ENCODE measurements at regions not wholly inside any gene's neighbourhood (a gene's known extent, or its start where the extent isn't known, plus 50 kb on each side); places are given as distances from the start of the nearest gene placed in this dataset.
"Not testable (repeated sequence)": the region's sequence is repeated elsewhere in the genome, so short reads cannot be mapped to it uniquely, and the experiment has no call there.

DNA sequence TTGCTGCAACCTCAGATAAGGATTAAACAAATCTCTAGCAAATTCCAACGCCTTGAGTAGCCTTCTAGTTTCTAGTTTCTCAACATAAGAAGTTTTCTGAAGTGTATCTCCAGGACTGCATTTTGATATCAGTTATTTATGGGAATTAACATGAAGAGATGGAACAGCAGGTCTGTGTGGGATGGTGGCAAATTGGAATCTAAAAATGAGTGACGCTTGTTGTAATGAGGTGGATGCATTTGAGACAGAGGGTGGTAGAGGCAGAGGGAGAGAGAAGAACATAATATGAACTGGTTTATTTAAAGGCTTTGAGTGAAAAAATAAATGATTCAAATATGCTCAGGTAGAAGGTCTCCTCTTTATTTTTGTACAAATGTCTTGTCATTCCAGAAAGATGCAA, 446.8 kb upstream of the GCFC2 start:
- 93% methylated on average over 2 of the region's 2 CpGs; no CpG with 5 or more reads in 1 of the 2 experiments for WGBS, 2 experiments (ENCODE audit: insufficient coverage in 1 of 2, insufficient read length in 1 of 2)
- Histone ChIP-seq H3K9ac (ENCODE audit: extremely low read depth, low read length, poor library complexity, severe bottlenecking) (no peak overlapping the region), H3K4me1 (ENCODE audit: control insufficient read depth, insufficient read depth, low read length) (no peaks in the 10 kb centered on the region), H3K27me3 (ENCODE audit: control insufficient read depth, insufficient read depth, low read length, poor library complexity, severe bottlenecking) (no peaks in the 10 kb centered on the region), H3K4me3 (ENCODE audit: low read length) (no peak overlapping the region), H3K9me3 (ENCODE audit: control insufficient read depth, low read length) (no peaks in the 10 kb centered on the region), H3K36me3 (ENCODE audit: control insufficient read depth, insufficient read depth, low read length) (no peaks in the 10 kb centered on the region), H3K27ac (ENCODE audit: low read depth, low read length) (no peak overlapping the region)
- Mint-ChIP-seq H3K9me3 (no peaks in the 10 kb centered on the region), H3K27ac (no peak overlapping the region), H3K4me1 (no peaks in the 10 kb centered on the region), H3K36me3 (ENCODE audit: low read depth) (no peaks in the 10 kb centered on the region), H3K27me3 (ENCODE audit: insufficient read depth) (no peaks in the 10 kb centered on the region), H3K4me3 (no peak overlapping the region)
- TF ChIP-seq CTCF (conservative IDR thresholded peaks at IDR 0.05), result no peak
- no peak for DNase-seq

DNA sequence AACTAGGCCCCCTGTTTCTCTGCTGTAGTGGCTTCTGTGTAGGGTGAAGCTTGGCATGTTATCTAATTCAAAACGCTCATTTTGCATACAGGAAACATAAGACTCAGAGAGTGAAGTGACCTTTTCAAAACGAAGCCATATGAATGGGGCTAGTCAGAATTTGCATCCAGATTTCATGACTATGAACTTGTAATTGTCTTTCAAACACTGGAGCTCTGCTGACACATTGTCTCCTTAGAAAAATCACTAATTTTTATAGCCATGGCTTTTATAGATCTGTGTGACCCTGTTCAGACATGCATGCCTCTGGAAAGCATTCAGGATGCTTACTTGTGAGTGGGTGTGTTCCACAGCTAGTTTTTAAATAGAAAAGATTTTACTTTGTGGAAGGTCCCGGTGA, 444.3 kb upstream of the GCFC2 start:
- H3K36me3 ChIP-seq (ENCODE audit: control insufficient read depth, insufficient read depth, low read length), result no peaks in the 10 kb centered on the region
- H3K9me3 Mint-ChIP-seq, result no peaks in the 10 kb centered on the region
- no peak overlapping the region for H3K27ac Mint-ChIP-seq
- no peaks in the 10 kb centered on the region for H3K27me3 ChIP-seq (ENCODE audit: control insufficient read depth, insufficient read depth, low read length, poor library complexity, severe bottlenecking)
- DNase-seq, result no peak
- 79 to 83% methylated on average over 2 to 3 of the region's 3 CpGs for WGBS, 2 experiments (ENCODE audit: insufficient coverage in 1 of 2, insufficient read length in 1 of 2)
- H3K36me3 Mint-ChIP-seq (ENCODE audit: low read depth), result no peaks in the 10 kb centered on the region
- no peaks in the 10 kb centered on the region for H3K27me3 Mint-ChIP-seq (ENCODE audit: insufficient read depth)
- no peak for TF ChIP-seq CTCF (conservative IDR thresholded peaks at IDR 0.05)
- no peaks in the 10 kb centered on the region for H3K4me1 Mint-ChIP-seq
- H3K9ac ChIP-seq (ENCODE audit: extremely low read depth, low read length, poor library complexity, severe bottlenecking), result no peak overlapping the region
- no peak overlapping the region for H3K27ac ChIP-seq (ENCODE audit: low read depth, low read length)
- no peak overlapping the region for H3K4me3 ChIP-seq (ENCODE audit: low read length)
- H3K9me3 ChIP-seq (ENCODE audit: control insufficient read depth, low read length), result no peaks in the 10 kb centered on the region
- no peak overlapping the region for H3K4me3 Mint-ChIP-seq
- no peaks in the 10 kb centered on the region for H3K4me1 ChIP-seq (ENCODE audit: control insufficient read depth, insufficient read depth, low read length)

DNA sequence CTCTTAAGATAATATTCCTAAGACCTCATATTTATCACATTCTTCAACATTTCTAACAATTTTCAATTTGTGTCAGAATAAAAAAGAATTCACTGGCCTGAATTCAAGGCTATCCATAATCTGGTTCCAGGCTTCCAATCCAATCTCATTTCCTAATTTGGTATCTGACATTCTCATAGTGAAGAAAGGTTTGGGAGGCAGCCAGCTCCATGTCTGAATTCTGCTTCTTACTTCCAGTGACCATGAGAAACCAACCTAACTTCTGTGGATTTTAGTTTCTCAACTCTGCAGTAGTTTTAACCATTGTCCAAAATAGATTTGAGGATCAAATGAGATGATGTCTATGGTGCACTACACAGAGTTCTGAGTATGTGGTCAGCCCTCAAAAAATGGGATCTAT, 439.1 kb upstream of the GCFC2 start:
- Histone ChIP-seq H3K4me3 (ENCODE audit: low read length) (no peak overlapping the region), H3K36me3 (ENCODE audit: control insufficient read depth, insufficient read depth, low read length) (no peaks in the 10 kb centered on the region), H3K27ac (ENCODE audit: low read depth, low read length) (no peak overlapping the region), H3K9ac (ENCODE audit: extremely low read depth, low read length, poor library complexity, severe bottlenecking) (no peak overlapping the region), H3K27me3 (ENCODE audit: control insufficient read depth, insufficient read depth, low read length, poor library complexity, severe bottlenecking) (no peaks in the 10 kb centered on the region), H3K4me1 (ENCODE audit: control insufficient read depth, insufficient read depth, low read length) (no peaks in the 10 kb centered on the region), H3K9me3 (ENCODE audit: control insufficient read depth, low read length) (no peaks in the 10 kb centered on the region)
- Mint-ChIP-seq H3K4me1 (no peaks in the 10 kb centered on the region), H3K27ac (no peak overlapping the region), H3K4me3 (no peak overlapping the region), H3K9me3 (peaks cover 4% of the 10 kb centered on the region), H3K36me3 (ENCODE audit: low read depth) (no peaks in the 10 kb centered on the region), H3K27me3 (ENCODE audit: insufficient read depth) (no peaks in the 10 kb centered on the region)
- TF ChIP-seq CTCF (conservative IDR thresholded peaks at IDR 0.05), result no peak
- DNase-seq, result no peak

- not testable (repeated sequence) for H3K4me1 ChIP-seq (ENCODE audit: control insufficient read depth, insufficient read depth, low read length); H3K27me3 ChIP-seq (ENCODE audit: control insufficient read depth, insufficient read depth, low read length, poor library complexity, severe bottlenecking); H3K4me3 ChIP-seq (ENCODE audit: low read length); H3K27me3 Mint-ChIP-seq (ENCODE audit: insufficient read depth); H3K27ac ChIP-seq (ENCODE audit: low read depth, low read length); H3K36me3 ChIP-seq (ENCODE audit: control insufficient read depth, insufficient read depth, low read length); H3K4me3 Mint-ChIP-seq; H3K9ac ChIP-seq (ENCODE audit: extremely low read depth, low read length, poor library complexity, severe bottlenecking); H3K9me3 ChIP-seq (ENCODE audit: control insufficient read depth, low read length); H3K4me1 Mint-ChIP-seq; H3K27ac Mint-ChIP-seq; H3K36me3 Mint-ChIP-seq (ENCODE audit: low read depth)
- H3K9me3 Mint-ChIP-seq, result peaks cover 53% of the 10 kb centered on the region
- DNase-seq, result peak; percentile 55
- 72 to 79% methylated on average over 2 to 3 of the region's 3 CpGs for WGBS, 2 experiments (ENCODE audit: insufficient coverage in 1 of 2, insufficient read length in 1 of 2)
Observed at GRCh38 chr2:76139303-76139702, 428.6 kb upstream of the GCFC2 start.
